GM23338 (cell line): ENCODE measurements at regions not wholly inside any gene's neighbourhood (a gene's known extent, or its start where the extent isn't known, plus 50 kb on each side); places are given as distances from the start of the nearest gene placed in this dataset.

Source experiments
- ATAC-seq: fragments of 200-7000 bp; cut with Tn5 transposase; 3 replicates; pipeline ENCODE4 v1.9.1; 2020
- DNase-seq: peaks from one replicate; pipeline ENCODE4 v3.0.0-alpha.2; 2015; ENCODE audit warnings: low spot score
- H2AFZ ChIP-seq: fragments of 200-600 bp; sonication (generic); 2 replicates; pipeline ENCODE4 v1.8.0; 2016; ENCODE audit warnings: antibody characterized with exemption, mild to moderate bottlenecking, moderate library complexity
- H3F3A ChIP-seq: fragments of 200-600 bp; sonication (generic); replicated peaks from 2 replicates; pipeline ENCODE4 v1.8.0; 2017; ENCODE audit warnings: antibody characterized with exemption, mixed run types, low read depth
- H3K27ac ChIP-seq: fragments of 200-600 bp; sonication (generic); 2 replicates; pipeline ENCODE4 v1.6.1; 2016; ENCODE audit warnings: low read depth
- H3K27me3 ChIP-seq: fragments of 200-600 bp; sonication (generic); 2 replicates; pipeline ENCODE4 v1.8.0; 2016; ENCODE audit warnings: mild to moderate bottlenecking, mixed run types, moderate library complexity; ENCODE audit not compliant: insufficient read depth
- H3K36me3 ChIP-seq: fragments of 200-600 bp; sonication (generic); 2 replicates; pipeline ENCODE4 v1.8.0; 2016; ENCODE audit warnings: mild to moderate bottlenecking; ENCODE audit not compliant: insufficient read depth
- H3K4me1 ChIP-seq: fragments of 200-600 bp; sonication (generic); 2 replicates; pipeline ENCODE4 v1.8.0; 2016; ENCODE audit warnings: mild to moderate bottlenecking, moderate library complexity; ENCODE audit not compliant: insufficient read depth
- H3K4me2 ChIP-seq: fragments of 200-600 bp; sonication (generic); 2 replicates; pipeline ENCODE4 v1.7.1; 2017; ENCODE audit warnings: mixed run types
- H3K4me3 ChIP-seq: fragments of 200-600 bp; sonication (generic); 2 replicates; pipeline ENCODE4 v1.6.1; 2016; ENCODE audit warnings: mixed run types
- H3K79me2 ChIP-seq: fragments of 200-600 bp; sonication (generic); replicated peaks from 2 replicates; pipeline ENCODE4 v1.8.0; 2017; ENCODE audit warnings: mild to moderate bottlenecking; ENCODE audit not compliant: insufficient read depth
- H3K9me2 ChIP-seq: fragments of 200-600 bp; sonication (generic); 2 replicates; pipeline ENCODE4 v1.8.0; 2017; ENCODE audit not compliant: insufficient read depth
- H4K20me1 ChIP-seq: fragments of 200-600 bp; sonication (generic); replicated peaks from 2 replicates; pipeline ENCODE4 v1.8.0; 2017; ENCODE audit warnings: mild to moderate bottlenecking; ENCODE audit not compliant: insufficient read depth
- H3K27ac Mint-ChIP-seq: 2 replicates; pipeline ENCODE4 v1.8.0; 2020; ENCODE audit warnings: inconsistent platforms, mild to moderate bottlenecking, moderate library complexity, mixed read lengths
- H3K27me3 Mint-ChIP-seq: 3 replicates; pipeline ENCODE4 v1.8.0; 2022; ENCODE audit warnings: low read depth, mild to moderate bottlenecking, moderate library complexity, mixed read lengths, inconsistent platforms; ENCODE audit not compliant: insufficient read depth, poor library complexity
- H3K36me3 Mint-ChIP-seq: 3 replicates; pipeline ENCODE4 v1.8.0; 2021; ENCODE audit warnings: low read depth, mild to moderate bottlenecking, inconsistent platforms, moderate library complexity, mixed read lengths
- H3K4me1 Mint-ChIP-seq: 3 replicates; pipeline ENCODE4 v1.8.0; 2020; ENCODE audit warnings: mild to moderate bottlenecking, inconsistent platforms, mixed read lengths
- H3K4me3 Mint-ChIP-seq: 3 replicates; pipeline ENCODE4 v1.8.0; 2021; ENCODE audit warnings: moderate library complexity, mild to moderate bottlenecking, inconsistent platforms, mixed read lengths
- H3K9me3 Mint-ChIP-seq: 3 replicates; pipeline ENCODE4 v1.8.0; 2020; ENCODE audit warnings: moderate library complexity, mild to moderate bottlenecking, inconsistent platforms, mixed read lengths
- CREB1 ChIP-seq: fragments of 250-450 bp; sonication (Bioruptor Pico); IDR thresholded peaks from 2 replicates; pipeline ENCODE4 v1.5.0; 2020; ENCODE audit warnings: low read depth, mild to moderate bottlenecking, moderate library complexity
- CTCF ChIP-seq, 2 experiments: fragments of 200-600 bp in 1 of 2; sonication (generic) in 1 of 2; conservative IDR thresholded peaks; 2 replicates each; pipeline versions ENCODE4 v1.5.1 to v1.6.1; 2016 to 2017; ENCODE audit warnings: antibody characterized with exemption in 2 of 2, low read depth in 2 of 2, mild to moderate bottlenecking in 2 of 2, moderate library complexity in 1 of 2
- ETS1 ChIP-seq: IDR thresholded peaks from 2 replicates; pipeline ENCODE4 v1.6.1; 2016; ENCODE audit warnings: antibody characterized with exemption
- EZH2 ChIP-seq: fragments of 200-600 bp; sonication (generic); IDR thresholded peaks from one replicate; pipeline ENCODE4 v1.8.0; 2017; ENCODE audit warnings: antibody characterized with exemption, mild to moderate bottlenecking, low read depth; ENCODE audit not compliant: unreplicated experiment
- EZH2phosphoT487 ChIP-seq: fragments of 200-600 bp; sonication (generic); IDR thresholded peaks from one replicate; pipeline ENCODE4 v1.8.1; 2018; ENCODE audit warnings: antibody characterized with exemption; ENCODE audit not compliant: unreplicated experiment
- JUNB ChIP-seq: IDR thresholded peaks from one replicate; pipeline ENCODE4 v1.6.1; 2016; ENCODE audit warnings: antibody characterized with exemption; ENCODE audit not compliant: unreplicated experiment
- NANOG ChIP-seq: IDR thresholded peaks from 2 replicates; pipeline ENCODE4 v1.6.1; 2016; ENCODE audit warnings: antibody characterized with exemption, borderline replicate concordance
- POLR2AphosphoS5 ChIP-seq: IDR thresholded peaks from 2 replicates; pipeline ENCODE4 v1.6.1; 2016; ENCODE audit warnings: antibody characterized with exemption, low read depth
- REST ChIP-seq: IDR thresholded peaks from one replicate; pipeline ENCODE4 v1.6.1; 2018; ENCODE audit warnings: antibody characterized with exemption; ENCODE audit not compliant: unreplicated experiment
- STAT1 ChIP-seq: IDR thresholded peaks from one replicate; pipeline ENCODE4 v1.6.1; 2016; ENCODE audit warnings: antibody characterized with exemption; ENCODE audit not compliant: unreplicated experiment
- ZNF114 ChIP-seq: fragments of 250-450 bp; sonication (Bioruptor Pico); IDR thresholded peaks from 2 replicates; pipeline ENCODE4 v1.5.0; 2020; ENCODE audit warnings: mild to moderate bottlenecking, moderate library complexity
- ZNF331 ChIP-seq: fragments of 250-450 bp; sonication (Bioruptor Pico); IDR thresholded peaks from 2 replicates; pipeline ENCODE4 v1.5.0; 2020; ENCODE audit warnings: low read depth, mild to moderate bottlenecking, moderate library complexity
- ZNF462 ChIP-seq: fragments of 250-450 bp; sonication (Bioruptor Pico); IDR thresholded peaks from 2 replicates; pipeline ENCODE4 v1.5.0; 2020; ENCODE audit warnings: mild to moderate bottlenecking, moderate library complexity

GRCh38 chr14:58946431-58946830 is 242.0 kb upstream of the DAAM1 start:
- Histone ChIP-seq H2AFZ (no peak overlapping the region), H3K9me2 (no peaks in the 10 kb centered on the region), H3K4me1 (peaks cover 5% of the 10 kb centered on the region; the same call in 1 of the 2 replicates), H3K4me3 (no peak overlapping the region), H4K20me1 (no peaks in the 10 kb centered on the region), H3K79me2 (no peaks in the 10 kb centered on the region), H3K27ac (no peak overlapping the region), H3K4me2 (no peak overlapping the region), H3F3A (no peaks in the 10 kb centered on the region), H3K36me3 (no peaks in the 10 kb centered on the region), H3K27me3 (no peaks in the 10 kb centered on the region)
- Mint-ChIP-seq H3K27ac (no peak overlapping the region), H3K27me3 (peaks cover 2% of the 10 kb centered on the region), H3K4me1 (peaks cover 11% of the 10 kb centered on the region), H3K4me3 (no peak overlapping the region), H3K36me3 (no peaks in the 10 kb centered on the region), H3K9me3 (peaks cover 3% of the 10 kb centered on the region; the same call in 2 of the 3 replicates)
- DNase-seq (no peak), ATAC-seq (no peak)
- TF ChIP-seq ETS1, result no peak
- TF ChIP-seq ZNF114, result no peak
- TF ChIP-seq ZNF462 (CRISPR knock-in tag), result no peak
- no peak for TF ChIP-seq CTCF (conservative IDR thresholded peaks at IDR 0.05; ENCODE audit: low read depth in 2 of 2)
- TF ChIP-seq JUNB, result no peak
- TF ChIP-seq POLR2AphosphoS5, result no peak
- no peak for TF ChIP-seq CREB1 (CRISPR knock-in tag)
- TF ChIP-seq EZH2phosphoT487, result no peak
- TF ChIP-seq NANOG, result no peak
- no peak for TF ChIP-seq REST
- no peak for TF ChIP-seq ZNF331 (CRISPR knock-in tag)
- no peak for TF ChIP-seq STAT1
- no peak for TF ChIP-seq EZH2
